ENCODE measurements at regions not wholly inside any gene's neighbourhood (a gene's known extent, or its start where the extent isn't known, plus 50 kb on each side); places are given as distances from the start of the nearest gene placed in this dataset.

DNA sequence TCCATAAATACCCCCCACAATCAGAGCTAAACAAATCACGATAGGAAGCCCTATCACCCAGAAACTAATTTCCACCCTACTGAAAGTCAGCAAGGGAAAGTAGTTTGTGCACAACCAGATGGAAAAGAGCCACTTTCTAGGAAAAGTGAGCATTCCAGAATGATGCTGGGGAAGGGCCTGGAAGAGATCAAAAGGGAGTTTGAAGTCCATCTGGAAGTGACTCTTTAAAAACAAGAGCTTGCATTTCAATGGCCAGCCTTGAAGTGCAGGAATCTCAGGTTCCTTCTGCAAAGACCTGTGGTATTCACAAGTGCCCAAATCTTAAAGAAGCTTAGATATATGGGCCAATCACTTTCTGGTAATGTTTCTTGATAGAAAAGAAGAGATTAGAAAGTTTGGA lies 97.0 kb upstream of the LDB2 start:
- no peak overlapping the region for H3K4me3 ChIP-seq (ENCODE audit: low read depth, low read length)
- peak; percentile 64 for DNase-seq (ENCODE audit: low read depth)
- no peak for TF ChIP-seq CTCF (IDR thresholded peaks at IDR 0.05; ENCODE audit: insufficient read depth, low read length)

GRCh38 chr4:16993956-16994840 lies 95.8 kb upstream of the LDB2 start:
- no peak overlapping the region for H3K4me3 ChIP-seq (ENCODE audit: low read depth, low read length)
- DNase-seq (ENCODE audit: low read depth) = no peak
- TF ChIP-seq CTCF (IDR thresholded peaks at IDR 0.05; ENCODE audit: insufficient read depth, low read length) = no peak

- no peak for DNase-seq (ENCODE audit: low read depth)
- no peak overlapping the region for H3K4me3 ChIP-seq (ENCODE audit: low read depth, low read length)
- TF ChIP-seq CTCF (IDR thresholded peaks at IDR 0.05; ENCODE audit: insufficient read depth, low read length) = no peak
Observed at GRCh38 chr4:16992566-16993225, 94.3 kb upstream of the LDB2 start.

DNA sequence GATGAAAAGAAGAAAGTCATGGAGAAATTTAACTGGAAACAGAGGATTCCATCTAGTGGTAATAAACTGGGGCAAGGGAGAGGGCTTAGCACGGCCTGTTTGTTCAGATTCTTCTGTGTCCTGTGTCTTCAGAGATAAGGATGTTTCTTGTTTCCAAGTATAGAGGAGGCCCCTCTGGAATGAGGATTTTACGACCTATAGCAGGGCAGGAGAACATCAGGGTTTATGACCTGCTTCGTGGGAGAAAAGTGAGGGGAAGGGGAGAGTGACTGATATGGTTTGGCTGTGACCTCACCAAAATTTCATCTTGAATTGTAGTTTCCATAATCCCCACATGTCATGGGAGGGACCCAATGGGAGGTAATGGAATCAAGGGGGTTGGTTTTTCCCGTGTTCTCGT lies 93.0 kb upstream of the LDB2 start:
- no peak for DNase-seq (ENCODE audit: low read depth)
- TF ChIP-seq CTCF (IDR thresholded peaks at IDR 0.05; ENCODE audit: insufficient read depth, low read length) = no peak
- no peak overlapping the region for H3K4me3 ChIP-seq (ENCODE audit: low read depth, low read length)

- DNase-seq (ENCODE audit: low read depth) = no peak
- TF ChIP-seq CTCF (IDR thresholded peaks at IDR 0.05; ENCODE audit: insufficient read depth, low read length) = no peak
Observed at GRCh38 chr4:16989371-16989770, 90.9 kb upstream of the LDB2 start.

DNA sequence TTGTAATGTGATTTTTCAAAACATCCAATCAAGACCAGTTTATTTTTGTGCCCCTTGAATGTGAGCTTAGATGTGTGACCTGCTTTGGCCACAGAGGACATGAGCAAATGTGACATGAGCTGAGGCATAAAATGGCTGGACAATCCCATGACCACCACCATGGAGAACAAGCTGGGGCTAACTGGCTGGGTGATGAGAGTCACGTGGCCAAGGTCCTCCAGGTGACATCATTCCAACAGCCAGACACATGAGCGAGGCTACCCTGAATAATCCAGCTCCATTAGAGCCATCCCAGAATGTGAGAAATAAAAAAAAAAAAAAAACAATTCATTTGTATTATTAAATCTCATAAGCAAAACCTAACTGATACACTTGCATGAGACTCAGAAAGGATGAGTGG lies 90.4 kb upstream of the LDB2 start:
- DNase-seq (ENCODE audit: low read depth) = no peak
- TF ChIP-seq CTCF (IDR thresholded peaks at IDR 0.05; ENCODE audit: insufficient read depth, low read length) = no peak
- H3K4me3 ChIP-seq (ENCODE audit: low read depth, low read length) = no peak overlapping the region

More at GRCh38 chr4:16989371-16989770, 90.9 kb upstream of the LDB2 start:
- H3K4me3 ChIP-seq (ENCODE audit: low read depth, low read length) = no peak overlapping the region
